Breast epithelium (tissue), 3 donors: ENCODE measurements at regions not wholly inside any gene's neighbourhood (a gene's known extent, or its start where the extent isn't known, plus 50 kb on each side); places are given as distances from the start of the nearest gene placed in this dataset.

Source experiments
- POLR2AphosphoS5 ChIP-seq, 3 donors: sonication (generic); formaldehyde crosslinking; IDR thresholded peaks; one replicate each; pipeline ENCODE4 v1.6.1; 2017; ENCODE audit warnings: antibody characterized with exemption in 3 of 3
- TF ChIP-seq, protein P1 (sequence below), 3 donors: fragments of 450-650 bp; IDR thresholded peaks; one replicate each; pipeline ENCODE4 v1.5.1; 2016 to 2017; ENCODE audit warnings: antibody characterized with exemption in 3 of 3, mild to moderate bottlenecking in 3 of 3, moderate library complexity in 3 of 3

GRCh38 chr22:47927648-47928210 is 1165.3 kb downstream of the TBC1D22A start:
- TF ChIP-seq, protein P1, sequence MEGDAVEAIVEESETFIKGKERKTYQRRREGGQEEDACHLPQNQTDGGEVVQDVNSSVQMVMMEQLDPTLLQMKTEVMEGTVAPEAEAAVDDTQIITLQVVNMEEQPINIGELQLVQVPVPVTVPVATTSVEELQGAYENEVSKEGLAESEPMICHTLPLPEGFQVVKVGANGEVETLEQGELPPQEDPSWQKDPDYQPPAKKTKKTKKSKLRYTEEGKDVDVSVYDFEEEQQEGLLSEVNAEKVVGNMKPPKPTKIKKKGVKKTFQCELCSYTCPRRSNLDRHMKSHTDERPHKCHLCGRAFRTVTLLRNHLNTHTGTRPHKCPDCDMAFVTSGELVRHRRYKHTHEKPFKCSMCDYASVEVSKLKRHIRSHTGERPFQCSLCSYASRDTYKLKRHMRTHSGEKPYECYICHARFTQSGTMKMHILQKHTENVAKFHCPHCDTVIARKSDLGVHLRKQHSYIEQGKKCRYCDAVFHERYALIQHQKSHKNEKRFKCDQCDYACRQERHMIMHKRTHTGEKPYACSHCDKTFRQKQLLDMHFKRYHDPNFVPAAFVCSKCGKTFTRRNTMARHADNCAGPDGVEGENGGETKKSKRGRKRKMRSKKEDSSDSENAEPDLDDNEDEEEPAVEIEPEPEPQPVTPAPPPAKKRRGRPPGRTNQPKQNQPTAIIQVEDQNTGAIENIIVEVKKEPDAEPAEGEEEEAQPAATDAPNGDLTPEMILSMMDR (IDR thresholded peaks at IDR 0.05), result no peak
- TF ChIP-seq POLR2AphosphoS5 (IDR thresholded peaks at IDR 0.05), result no peak
